Trophoblast cell (in vitro differentiated cells and primary cell): ENCODE measurements at regions not wholly inside any gene's neighbourhood (a gene's known extent, or its start where the extent isn't known, plus 50 kb on each side); places are given as distances from the start of the nearest gene placed in this dataset.
A peak's percentile ranks its signal among the peaks of the same experiment; 100 is the strongest.

Experiments used
- DNase-seq, 2 donors: peaks; one replicate each; pipeline ENCODE4 v3.0.0-alpha.2; 2016
- H2AFZ ChIP-seq: 2 replicates; pipeline ENCODE4 v1.6.1; 2013; ENCODE audit warnings: low read length, moderate library complexity, mild to moderate bottlenecking; ENCODE audit not compliant: insufficient read depth, poor library complexity
- H2AK5ac ChIP-seq: 2 replicates; pipeline ENCODE4 v1.6.1; 2013; ENCODE audit warnings: mild to moderate bottlenecking, low read length
- H2BK120ac ChIP-seq: 2 replicates; pipeline ENCODE4 v1.6.1; 2013; ENCODE audit warnings: low read length, mild to moderate bottlenecking, moderate library complexity; ENCODE audit not compliant: insufficient read depth, poor library complexity
- H2BK12ac ChIP-seq: 2 replicates; pipeline ENCODE4 v1.6.1; 2013; ENCODE audit warnings: mild to moderate bottlenecking, low read length, moderate library complexity
- H2BK5ac ChIP-seq: 2 replicates; pipeline ENCODE4 v1.6.1; 2013; ENCODE audit warnings: low read length, low read depth, moderate library complexity, mild to moderate bottlenecking; ENCODE audit not compliant: poor library complexity
- H3K14ac ChIP-seq: 2 replicates; pipeline ENCODE4 v1.6.1; 2013; ENCODE audit warnings: mild to moderate bottlenecking, low read length
- H3K18ac ChIP-seq: 2 replicates; pipeline ENCODE4 v1.6.1; 2013; ENCODE audit warnings: mild to moderate bottlenecking, low read length
- H3K23ac ChIP-seq: 2 replicates; pipeline ENCODE4 v1.6.1; 2013; ENCODE audit warnings: low read length
- H3K27ac ChIP-seq: 2 replicates; pipeline ENCODE4 v1.5.1; 2013; ENCODE audit warnings: low read depth, mild to moderate bottlenecking, inconsistent platforms, low read length, moderate library complexity
- H3K27me3 ChIP-seq: 2 replicates; pipeline ENCODE4 v1.6.1; 2013; ENCODE audit warnings: inconsistent platforms, mild to moderate bottlenecking, low read length, moderate library complexity; ENCODE audit not compliant: insufficient read depth
- H3K36me3 ChIP-seq, 2 experiments: 1 replicate in 1 of 2; 2 replicates in 1 of 2; pipeline ENCODE4 v1.6.1; 2013; ENCODE audit warnings: low read length in 2 of 2, mild to moderate bottlenecking in 2 of 2, moderate library complexity in 1 of 2; ENCODE audit not compliant: insufficient read depth in 2 of 2, control insufficient read depth in 1 of 2
- H3K4ac ChIP-seq: 2 replicates; pipeline ENCODE4 v1.6.1; 2013; ENCODE audit warnings: low read depth, mild to moderate bottlenecking, low read length, moderate library complexity
- H3K4me1 ChIP-seq, 2 experiments: 1 replicate in 1 of 2; 2 replicates in 1 of 2; pipeline ENCODE4 v1.6.1; 2013; ENCODE audit warnings: low read length in 2 of 2, mild to moderate bottlenecking in 2 of 2, moderate library complexity in 1 of 2; ENCODE audit not compliant: insufficient read depth in 2 of 2, control insufficient read depth in 1 of 2
- H3K4me2 ChIP-seq: 2 replicates; pipeline ENCODE4 v1.6.1; 2013; ENCODE audit warnings: inconsistent platforms, mild to moderate bottlenecking, low read length, moderate library complexity
- H3K4me3 ChIP-seq: 2 replicates; pipeline ENCODE4 v1.5.1; 2013; ENCODE audit warnings: mild to moderate bottlenecking, low read depth, low read length, inconsistent platforms
- H3K79me1 ChIP-seq: one replicate; pipeline ENCODE4 v1.6.1; 2013; ENCODE audit warnings: low read length
- H3K79me2 ChIP-seq: 2 replicates; pipeline ENCODE4 v1.6.1; 2013; ENCODE audit warnings: low read length, mild to moderate bottlenecking; ENCODE audit not compliant: control insufficient read depth, insufficient read depth, poor library complexity
- H3K9ac ChIP-seq: 2 replicates; pipeline ENCODE4 v1.6.1; 2013; ENCODE audit warnings: mild to moderate bottlenecking, low read length
- H3K9me3 ChIP-seq: 2 replicates; pipeline ENCODE4 v1.6.1; 2013; ENCODE audit warnings: low read depth, mild to moderate bottlenecking, control low read depth, inconsistent platforms, low read length; ENCODE audit not compliant: insufficient read depth
- H4K12ac ChIP-seq: 2 replicates; pipeline ENCODE4 v1.6.1; 2013; ENCODE audit warnings: low read depth, mild to moderate bottlenecking, low read length, moderate library complexity
- H4K8ac ChIP-seq: 2 replicates; pipeline ENCODE4 v1.6.1; 2013; ENCODE audit warnings: low read depth, mild to moderate bottlenecking, low read length, moderate library complexity
- H4K91ac ChIP-seq: one replicate; pipeline ENCODE4 v1.6.1; 2013; ENCODE audit warnings: low read depth, mild to moderate bottlenecking, low read length, moderate library complexity
- WGBS: extraction: QIAGEN DNeasy Blood & Tissue Kit; methylation state at CpG from one replicate; pipeline ENCODE4 v1.1.7; 2013; ENCODE audit warnings: missing lambda C conversion rate; ENCODE audit not compliant: insufficient read length, insufficient coverage; ENCODE audit errors: extremely low coverage; 5-methylcytosine and 5-hydroxymethylcytosine counted together

GRCh38 chr6:126152372-126152745 lies 166.0 kb downstream of the TRMT11 start:
- H4K12ac ChIP-seq: no peak overlapping the region

GRCh38 chr6:126153661-126154060 lies 167.3 kb downstream of the TRMT11 start:
- Histone ChIP-seq H3K4me3 (no peak overlapping the region), H4K91ac (no peak overlapping the region), H3K4me1 (no peaks in the 10 kb centered on the region), H2AFZ (no peak overlapping the region), H2AK5ac (no peak overlapping the region), H3K4me2 (no peak overlapping the region), H2BK120ac (no peak overlapping the region), H3K36me3 (no peaks in the 10 kb centered on the region), H2BK5ac (no peak overlapping the region), H3K27me3 (no peaks in the 10 kb centered on the region), H3K79me1 (no peaks in the 10 kb centered on the region), H4K12ac (no peak overlapping the region), H2BK12ac (no peak overlapping the region), H3K79me2 (no peaks in the 10 kb centered on the region), H3K27ac (no peak overlapping the region), H3K9ac (no peak overlapping the region), H3K14ac (no peak overlapping the region), H3K23ac (no peak overlapping the region), H3K9me3 (no peaks in the 10 kb centered on the region), H3K18ac (no peak overlapping the region), H4K8ac (no peak overlapping the region), H3K4ac (no peak overlapping the region)
- DNase-seq: peak in 1 of 2 donors; percentile 34
- no CpG with 5 or more reads among the region's 3 CpGs for WGBS

More at GRCh38 chr6:126152372-126152745, 166.0 kb downstream of the TRMT11 start:
- Histone ChIP-seq H2AFZ (no peak overlapping the region), H3K4me1 (no peaks in the 10 kb centered on the region), H2BK120ac (no peak overlapping the region), H3K36me3 (no peaks in the 10 kb centered on the region), H3K27ac (no peak overlapping the region), H3K27me3 (no peaks in the 10 kb centered on the region), H3K18ac (no peak overlapping the region), H2AK5ac (no peak overlapping the region), H3K14ac (no peak overlapping the region), H3K23ac (no peak overlapping the region), H3K79me1 (no peaks in the 10 kb centered on the region), H4K91ac (no peak overlapping the region), H3K79me2 (no peaks in the 10 kb centered on the region), H3K4me2 (no peak overlapping the region), H2BK5ac (no peak overlapping the region), H3K9me3 (no peaks in the 10 kb centered on the region), H3K4ac (no peak overlapping the region), H4K8ac (no peak overlapping the region), H3K9ac (no peak overlapping the region), H3K4me3 (no peak overlapping the region), H2BK12ac (no peak overlapping the region)
- no peak for DNase-seq

GRCh38 chr6:126156973-126157372 lies 170.6 kb downstream of the TRMT11 start:
- WGBS: no CpG with 5 or more reads among the region's 1 CpG

GRCh38 chr6:126167726-126168125 lies 172.2 kb upstream of the CENPW start:
- Histone ChIP-seq H3K27me3 (no peaks in the 10 kb centered on the region), H3K4me3 (no peak overlapping the region), H2BK12ac (no peak overlapping the region), H4K8ac (no peak overlapping the region), H4K91ac (no peak overlapping the region), H2AK5ac (no peak overlapping the region), H3K36me3 (no peaks in the 10 kb centered on the region), H3K4me1 (no peaks in the 10 kb centered on the region), H3K79me2 (no peaks in the 10 kb centered on the region), H3K9me3 (no peaks in the 10 kb centered on the region), H2BK120ac (no peak overlapping the region), H2BK5ac (no peak overlapping the region), H3K4me2 (no peak overlapping the region), H2AFZ (no peak overlapping the region), H3K4ac (no peak overlapping the region), H3K14ac (no peak overlapping the region), H3K18ac (no peak overlapping the region), H3K23ac (no peak overlapping the region), H3K27ac (no peak overlapping the region), H3K9ac (no peak overlapping the region), H4K12ac (no peak overlapping the region), H3K79me1 (no peaks in the 10 kb centered on the region)
- WGBS: no CpG with 5 or more reads among the region's 2 CpGs
- DNase-seq: no peak

More at GRCh38 chr6:126156973-126157372, 170.6 kb downstream of the TRMT11 start:
- no peak overlapping the region for H2BK120ac ChIP-seq
- H2BK12ac ChIP-seq: no peak overlapping the region
- no peak for DNase-seq
- no peak overlapping the region for H3K4me2 ChIP-seq
- no peaks in the 10 kb centered on the region for H3K79me1 ChIP-seq
- no peaks in the 10 kb centered on the region for H3K27me3 ChIP-seq
- no peak overlapping the region for H3K27ac ChIP-seq
- H2AFZ ChIP-seq: no peak overlapping the region
- no peak overlapping the region for H3K23ac ChIP-seq
- no peaks in the 10 kb centered on the region for H3K36me3 ChIP-seq
- no peak overlapping the region for H2AK5ac ChIP-seq
- no peak overlapping the region for H4K8ac ChIP-seq
- no peak overlapping the region for H3K4me3 ChIP-seq
- H3K14ac ChIP-seq: no peak overlapping the region
- no peak overlapping the region for H3K18ac ChIP-seq
- no peak overlapping the region for H2BK5ac ChIP-seq
- H3K4ac ChIP-seq: no peak overlapping the region
- no peaks in the 10 kb centered on the region for H3K79me2 ChIP-seq
- H4K12ac ChIP-seq: no peak overlapping the region
- no peak overlapping the region for H3K9ac ChIP-seq
- H3K4me1 ChIP-seq: no peaks in the 10 kb centered on the region
- H3K9me3 ChIP-seq: no peaks in the 10 kb centered on the region
- no peak overlapping the region for H4K91ac ChIP-seq
